ENCODE measurements at regions not wholly inside any gene's neighbourhood (a gene's known extent, or its start where the extent isn't known, plus 50 kb on each side); places are given as distances from the start of the nearest gene placed in this dataset.
A peak's percentile ranks its signal among the peaks of the same experiment; 100 is the strongest.
"Not testable (repeated sequence)": the region's sequence is repeated elsewhere in the genome, so short reads cannot be mapped to it uniquely, and the experiment has no call there.

DNA sequence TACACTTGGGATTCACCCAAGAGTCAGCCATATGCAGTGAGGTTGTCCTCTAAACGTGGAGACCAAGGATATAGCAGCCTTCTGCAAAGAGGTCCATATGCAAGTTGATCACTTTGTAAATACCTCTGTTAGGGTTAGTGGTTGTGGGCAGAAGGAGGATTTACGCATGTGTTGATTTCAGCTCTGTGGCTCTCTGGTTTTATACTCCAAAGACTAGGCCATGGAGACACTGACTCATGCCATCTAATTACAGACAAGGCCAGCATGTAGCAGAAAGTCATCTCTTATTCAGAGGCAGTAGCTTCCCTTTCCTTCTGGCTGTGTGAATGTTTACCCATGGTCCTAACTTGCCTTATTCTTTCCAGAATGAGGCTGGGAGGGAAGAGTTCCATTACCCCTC is 140.9 kb upstream of the GOLGA6L4 start:
- DNase-seq, result not testable (repeated sequence)

DNA sequence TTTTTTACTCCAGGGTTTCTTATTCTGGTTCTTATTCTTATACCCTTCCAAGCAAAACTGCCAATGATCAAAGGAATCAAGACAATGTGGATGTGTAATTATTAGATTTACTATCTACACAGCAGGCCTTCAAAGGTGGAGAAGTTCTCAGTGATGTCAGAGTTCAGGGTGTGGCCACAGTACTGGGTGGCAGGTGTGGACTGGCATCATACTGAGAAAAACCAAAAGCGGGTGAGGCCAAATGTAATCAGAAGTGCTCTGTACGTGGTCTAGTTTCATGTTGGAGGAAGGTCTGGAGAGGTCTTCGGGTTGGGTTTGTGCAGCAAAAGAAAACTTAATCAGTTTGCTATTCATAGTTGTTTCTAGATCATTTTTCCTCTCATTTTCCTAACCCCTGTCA is 138.5 kb upstream of the GOLGA6L4 start:
- DNase-seq, result not testable (repeated sequence)

GRCh38 chr15:84098604-84099003 is 137.0 kb upstream of the GOLGA6L4 start:
- no peak for DNase-seq

DNA sequence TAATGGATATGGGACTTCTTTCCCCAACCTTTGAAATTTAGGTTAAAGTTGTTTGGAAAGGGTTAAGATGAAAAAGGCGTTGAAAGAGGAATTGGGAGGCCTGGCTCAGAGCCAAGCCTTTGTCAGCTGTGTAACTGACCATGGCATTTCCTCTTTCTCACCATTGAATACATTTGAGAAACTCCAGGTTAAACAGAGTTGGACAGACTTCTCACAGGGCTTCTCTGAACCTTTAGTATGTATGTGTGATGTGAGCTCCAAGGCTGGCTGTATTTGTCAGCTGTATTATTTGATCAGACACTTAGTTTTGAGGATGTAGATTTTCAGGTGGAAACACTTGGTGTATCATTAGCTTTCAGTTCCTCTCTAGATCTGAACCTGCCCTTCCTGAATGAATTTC is 136.4 kb upstream of the GOLGA6L4 start:
- no peak for DNase-seq

DNA sequence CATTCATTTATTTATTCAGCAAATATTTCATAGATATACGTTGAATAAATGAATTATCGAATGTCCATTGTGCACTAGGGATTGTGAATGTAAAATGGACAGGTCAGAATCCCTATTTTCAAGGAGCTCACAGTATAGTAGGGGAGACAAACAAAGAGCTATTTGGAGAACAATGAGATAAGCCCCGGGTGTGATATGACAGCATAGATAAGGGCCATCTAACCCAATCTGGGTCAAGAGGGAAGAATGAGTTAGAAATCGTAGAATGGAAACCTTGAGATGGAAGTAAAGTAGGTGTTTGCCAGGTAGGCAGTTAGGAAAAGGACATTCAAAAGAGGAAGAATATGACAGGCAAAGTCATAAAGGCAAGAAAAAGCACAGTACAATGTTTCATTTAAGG is 132.2 kb upstream of the GOLGA6L4 start:
- no peak for DNase-seq

DNA sequence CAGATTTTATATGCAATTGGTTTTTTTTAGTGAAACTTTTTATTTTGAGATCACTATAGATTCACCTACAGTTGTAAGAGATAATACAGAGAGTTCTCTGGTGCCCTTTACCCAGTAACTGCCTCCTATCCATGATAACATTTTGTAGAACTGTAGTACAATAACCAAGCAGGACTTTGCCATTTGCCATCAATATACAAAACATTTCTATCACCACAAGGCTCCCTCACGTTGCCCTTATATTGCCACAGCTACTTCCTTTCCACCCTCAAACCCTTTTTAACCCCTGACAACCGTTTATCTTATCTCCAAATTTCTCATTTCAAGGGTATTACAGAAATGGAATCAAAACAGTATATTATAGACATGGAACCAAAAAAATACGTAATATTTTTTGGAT is 130.7 kb upstream of the GOLGA6L4 start:
- DNase-seq, result no peak

GRCh38 chr15:84108728-84109127 is 126.8 kb upstream of the GOLGA6L4 start:
- DNase-seq, result no peak

DNA sequence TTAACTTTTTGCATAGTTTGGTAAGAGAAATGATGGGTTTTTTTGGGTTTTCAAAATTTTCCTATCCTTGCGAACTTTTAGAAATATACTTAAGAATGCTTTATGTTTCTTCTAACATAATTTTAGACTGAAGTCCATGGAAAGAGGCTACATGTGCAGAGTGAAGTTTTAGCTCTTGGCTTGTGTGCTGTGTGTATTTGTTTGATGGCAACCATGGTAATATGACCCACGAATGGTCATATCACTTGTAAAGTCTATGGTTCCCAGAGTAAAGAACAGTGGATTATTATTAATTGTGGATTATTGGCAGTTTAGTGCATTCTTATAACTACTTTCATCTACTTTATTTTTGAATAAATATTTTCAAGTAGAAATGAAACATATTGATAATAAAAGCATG is 124.0 kb upstream of the GOLGA6L4 start:
- DNase-seq, result no peak

- DNase-seq, result no peak
These were observed 123.5 kb upstream of the GOLGA6L4 start for GRCh38 chr15:84112025-84112424.

- DNase-seq, result no peak
These were observed 121.7 kb upstream of the GOLGA6L4 start for GRCh38 chr15:84113919-84114318.

GRCh38 chr15:84114680-84115079 is 120.9 kb upstream of the GOLGA6L4 start:
- not testable (repeated sequence) for DNase-seq

DNA sequence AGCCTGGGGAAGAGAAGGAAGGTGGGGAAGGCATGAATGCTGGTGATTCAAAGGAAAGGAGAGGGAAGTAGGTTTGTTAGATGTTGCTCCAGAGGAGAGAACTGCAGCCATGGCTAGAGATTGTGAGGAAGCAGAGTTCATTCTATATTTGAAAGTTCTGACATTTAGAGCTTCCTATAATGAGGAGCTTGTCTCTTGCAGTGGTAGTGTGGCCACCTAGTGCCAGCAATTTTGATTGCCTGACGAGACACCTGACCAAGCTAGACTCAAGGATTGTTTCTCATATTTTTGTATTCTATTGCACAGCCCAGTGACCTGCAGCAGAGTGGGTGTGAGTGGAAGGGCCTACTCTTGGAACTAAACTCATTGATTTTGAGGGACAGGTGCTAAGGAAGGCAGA is 116.2 kb upstream of the GOLGA6L4 start:
- not testable (repeated sequence) for DNase-seq

- not testable (repeated sequence) for DNase-seq
These were observed 114.7 kb upstream of the GOLGA6L4 start for GRCh38 chr15:84120903-84121302.

DNA sequence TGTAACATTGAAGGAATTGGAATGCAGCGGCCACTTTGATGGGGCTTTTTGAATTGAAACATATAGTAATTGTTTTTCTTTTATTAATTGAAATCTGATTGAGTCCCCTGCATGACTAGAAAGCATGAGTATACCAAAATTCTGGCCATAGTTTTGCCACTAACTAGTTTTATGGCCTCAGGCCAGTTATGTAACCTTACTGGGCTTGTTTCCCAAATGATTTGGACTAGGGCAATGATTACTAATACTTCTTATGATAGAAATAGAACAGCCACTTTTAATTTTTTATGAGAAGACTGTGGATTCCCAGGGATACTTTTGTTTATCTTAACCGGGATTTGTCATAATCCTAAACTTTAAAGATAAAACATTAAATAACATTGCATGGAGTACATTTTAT is 106.9 kb upstream of the GOLGA6L4 start:
- DNase-seq, result not testable (repeated sequence)

GRCh38 chr15:84130098-84130831 is 105.3 kb upstream of the GOLGA6L4 start:
- DNase-seq, result not testable (repeated sequence)

DNA sequence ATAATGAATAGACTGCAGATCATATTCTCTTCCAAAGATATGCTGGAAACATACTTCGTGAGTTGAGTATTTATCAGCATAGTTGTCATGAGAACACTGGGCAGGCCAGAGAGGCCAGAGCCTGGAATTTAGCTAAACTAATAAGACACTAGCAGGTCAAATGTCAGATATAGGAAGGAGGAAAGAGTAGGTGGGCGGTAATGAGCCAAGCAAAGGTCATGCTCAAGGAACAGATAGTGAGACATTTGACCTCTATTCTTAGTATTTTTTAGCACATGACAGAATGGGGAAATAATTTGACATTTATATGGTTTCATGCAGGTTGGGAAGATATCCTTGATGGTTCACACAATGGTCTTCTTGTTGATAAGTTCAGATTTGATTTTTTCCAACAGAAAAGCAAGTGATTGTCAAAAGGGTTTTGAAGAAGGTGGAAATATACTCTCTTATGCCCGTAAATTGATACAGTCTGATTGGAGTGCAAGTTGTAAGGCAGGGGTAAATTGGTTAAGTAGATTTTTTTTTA is 99.6 kb upstream of the GOLGA6L4 start:
- not testable (repeated sequence) for DNase-seq

DNA sequence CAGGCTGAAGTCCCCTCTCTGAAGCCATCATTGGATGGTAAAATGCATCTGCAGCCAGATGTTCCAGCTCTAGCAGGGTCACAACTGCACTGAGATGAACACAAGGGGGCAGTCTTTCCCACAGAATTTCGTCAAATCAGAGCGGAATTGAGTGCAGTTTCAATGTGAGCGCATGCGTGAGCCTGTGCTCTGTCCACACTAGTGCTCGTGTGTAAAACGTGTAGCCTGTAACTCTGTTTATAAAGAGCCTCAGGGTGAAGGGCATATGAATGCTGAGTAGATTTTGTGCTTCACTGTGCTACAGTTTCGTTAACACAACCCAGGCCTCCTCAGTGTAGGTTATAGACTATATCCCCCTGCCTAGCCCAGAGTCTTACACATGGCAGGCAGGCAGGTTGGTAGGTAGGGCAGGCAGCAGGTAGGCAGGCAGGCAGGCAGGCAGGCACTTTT is 92.7 kb upstream of the GOLGA6L4 start:
- DNase-seq, result peak; percentile 87

DNA sequence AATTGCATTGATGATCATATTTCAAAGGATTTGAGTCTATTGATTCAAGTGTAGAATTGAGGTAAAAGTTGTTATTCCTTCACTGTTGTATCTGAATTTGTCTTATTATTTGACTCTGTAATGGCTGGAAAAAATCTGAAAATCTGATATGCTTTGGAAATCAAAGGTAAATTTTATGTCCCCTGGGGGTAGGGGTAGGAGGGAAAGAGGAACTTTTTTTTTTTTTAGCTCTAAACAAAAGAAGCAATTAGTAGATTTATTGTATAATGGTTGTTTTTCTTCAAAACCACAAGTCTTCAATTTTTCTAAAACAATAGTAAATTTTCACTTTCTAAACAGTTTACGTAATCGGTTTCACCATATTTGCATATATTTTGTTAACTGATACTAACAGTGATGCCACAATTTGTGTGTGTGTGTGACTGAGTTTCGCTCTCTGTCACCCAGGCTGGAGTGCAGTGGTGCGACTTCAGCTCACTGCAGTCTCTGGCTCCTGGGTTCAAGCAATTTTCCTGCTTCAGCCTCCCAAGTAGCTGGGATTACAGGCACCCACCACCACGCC is 91.7 kb upstream of the GOLGA6L4 start:
- no peak for DNase-seq

DNA sequence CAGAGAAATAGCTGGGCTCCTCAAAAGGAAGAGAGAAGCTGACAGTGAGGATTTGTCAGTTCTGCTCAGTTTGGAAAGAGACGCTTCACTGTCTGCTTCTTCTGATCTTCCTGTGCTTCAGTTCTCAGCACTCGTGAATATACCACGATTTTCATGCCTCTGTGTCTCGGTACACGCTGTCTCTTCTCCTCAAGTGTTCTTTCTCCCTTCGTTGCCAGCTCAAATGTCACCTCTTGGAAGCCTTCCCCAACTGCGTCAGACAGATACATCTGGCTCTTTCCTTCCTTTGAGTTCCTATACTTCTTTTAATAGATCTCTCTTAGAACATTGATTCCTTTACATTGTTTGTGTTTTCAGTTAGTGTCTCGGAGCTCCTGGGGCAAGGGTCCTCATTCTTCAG is 90.6 kb upstream of the GOLGA6L4 start:
- peak; percentile 29 for DNase-seq

- DNase-seq, result not testable (repeated sequence)
These were observed 89.3 kb upstream of the GOLGA6L4 start for GRCh38 chr15:84146299-84146698.

DNA sequence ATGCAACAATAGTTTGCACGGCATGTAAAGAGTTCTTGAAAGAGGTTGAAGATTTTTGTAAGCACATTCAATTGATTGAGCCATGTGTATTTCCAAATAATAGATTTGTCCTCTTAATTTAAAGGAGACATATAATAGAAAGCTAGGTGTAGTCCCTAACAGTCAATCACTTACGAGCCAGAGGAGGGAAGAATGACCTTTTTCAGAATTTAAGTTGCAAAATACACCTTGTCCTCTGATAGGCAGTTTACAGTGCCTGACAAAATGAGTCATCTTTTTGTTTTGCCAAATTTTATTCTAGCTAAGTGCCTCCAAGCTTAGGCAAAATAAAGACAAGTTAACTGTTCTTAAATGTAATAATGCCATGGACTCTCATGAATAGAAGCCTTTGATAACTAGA is 88.3 kb upstream of the GOLGA6L4 start:
- DNase-seq, result not testable (repeated sequence)

- peak; percentile 78 for DNase-seq
These were observed 84.2 kb upstream of the GOLGA6L4 start for GRCh38 chr15:84151205-84151931.

GRCh38 chr15:84152381-84152979 is 83.1 kb upstream of the GOLGA6L4 start:
- DNase-seq, result not testable (repeated sequence)
